HL-60 (cell line): ENCODE measurements at regions not wholly inside any gene's neighbourhood (a gene's known extent, or its start where the extent isn't known, plus 50 kb on each side); places are given as distances from the start of the nearest gene placed in this dataset.

Experiments
- DNase-seq, 2 experiments: peaks; one replicate each; pipeline ENCODE4 v3.0.0-alpha.2; 2010 to 2020; ENCODE audit warnings: low read depth in 1 of 2, low spot score in 1 of 2
- H3K27ac ChIP-seq: fragments of 250-450 bp; sonication (Bioruptor Pico); replicated peaks from 2 replicates; pipeline ENCODE4 v1.5.1; 2020; ENCODE audit warnings: mild to moderate bottlenecking, moderate library complexity
- H3K27me3 ChIP-seq: fragments of 250-450 bp; sonication (Bioruptor Pico); 2 replicates; pipeline ENCODE4 v1.5.1; 2021; ENCODE audit warnings: mild to moderate bottlenecking, moderate library complexity; ENCODE audit not compliant: insufficient read depth, poor library complexity, severe bottlenecking
- H3K4me3 ChIP-seq: replicated peaks from 2 replicates; pipeline ENCODE4 v1.5.1; 2011; ENCODE audit warnings: mild to moderate bottlenecking, control low read depth, low read length; ENCODE audit not compliant: insufficient read depth
- GABPA ChIP-seq: IDR thresholded peaks from 2 replicates; pipeline ENCODE4 v1.6.1; 2012; ENCODE audit warnings: low read depth
- POLR2AphosphoS5 ChIP-seq: IDR thresholded peaks from 2 replicates; pipeline ENCODE4 v1.6.1; 2012; ENCODE audit warnings: low read depth
- REST ChIP-seq: IDR thresholded peaks from 2 replicates; pipeline ENCODE4 v1.6.1; 2012; ENCODE audit warnings: low read depth; ENCODE audit not compliant: insufficient replicate concordance
- SPI1 ChIP-seq: IDR thresholded peaks from 2 replicates; pipeline ENCODE4 v1.6.1; 2012; ENCODE audit warnings: low read depth, mild to moderate bottlenecking, borderline replicate concordance
- TF ChIP-seq, protein P1 (sequence below): IDR thresholded peaks from one replicate; pipeline ENCODE4 v1.5.1; 2011; ENCODE audit warnings: low read length, control low read depth, inconsistent platforms; ENCODE audit not compliant: insufficient read depth

DNA sequence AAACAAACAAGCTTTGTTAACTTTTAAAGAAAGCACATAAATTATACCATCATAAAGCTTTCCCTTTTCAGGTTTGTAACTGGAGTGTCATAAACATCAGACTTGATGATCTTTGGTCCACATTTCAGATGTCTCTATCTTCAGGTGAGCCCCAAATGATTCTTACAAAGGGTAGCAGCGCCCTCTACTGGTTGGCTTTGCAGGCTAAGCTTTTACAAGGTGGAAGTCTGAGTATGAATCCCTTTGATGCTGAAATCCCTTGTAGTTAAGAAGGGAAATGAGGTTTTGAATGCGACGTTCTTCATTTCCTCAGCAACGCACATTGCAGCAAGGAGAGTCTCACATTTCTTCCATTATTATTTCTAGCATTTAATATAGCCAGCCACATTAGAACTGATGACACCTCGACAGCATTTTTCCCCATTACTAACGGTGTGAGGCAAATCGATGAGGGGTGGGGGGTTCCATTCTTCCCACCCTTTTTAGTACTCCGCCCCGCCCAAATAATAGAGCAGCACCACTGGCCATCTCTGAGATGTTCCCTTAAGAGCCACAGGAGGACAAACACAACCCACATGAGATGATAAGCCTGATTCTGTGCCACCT lies 126.3 kb upstream of the NT5E start:
- peak; percentile 24 to 73 for DNase-seq
- no peak; the same call in 1 of the 2 replicates for TF ChIP-seq SPI1
- TF ChIP-seq, protein P1, sequence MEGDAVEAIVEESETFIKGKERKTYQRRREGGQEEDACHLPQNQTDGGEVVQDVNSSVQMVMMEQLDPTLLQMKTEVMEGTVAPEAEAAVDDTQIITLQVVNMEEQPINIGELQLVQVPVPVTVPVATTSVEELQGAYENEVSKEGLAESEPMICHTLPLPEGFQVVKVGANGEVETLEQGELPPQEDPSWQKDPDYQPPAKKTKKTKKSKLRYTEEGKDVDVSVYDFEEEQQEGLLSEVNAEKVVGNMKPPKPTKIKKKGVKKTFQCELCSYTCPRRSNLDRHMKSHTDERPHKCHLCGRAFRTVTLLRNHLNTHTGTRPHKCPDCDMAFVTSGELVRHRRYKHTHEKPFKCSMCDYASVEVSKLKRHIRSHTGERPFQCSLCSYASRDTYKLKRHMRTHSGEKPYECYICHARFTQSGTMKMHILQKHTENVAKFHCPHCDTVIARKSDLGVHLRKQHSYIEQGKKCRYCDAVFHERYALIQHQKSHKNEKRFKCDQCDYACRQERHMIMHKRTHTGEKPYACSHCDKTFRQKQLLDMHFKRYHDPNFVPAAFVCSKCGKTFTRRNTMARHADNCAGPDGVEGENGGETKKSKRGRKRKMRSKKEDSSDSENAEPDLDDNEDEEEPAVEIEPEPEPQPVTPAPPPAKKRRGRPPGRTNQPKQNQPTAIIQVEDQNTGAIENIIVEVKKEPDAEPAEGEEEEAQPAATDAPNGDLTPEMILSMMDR: peak; percentile 77
- no peak overlapping the region for H3K27ac ChIP-seq

GRCh38 chr6:85322446-85323105 lies 127.3 kb upstream of the NT5E start:
- no peak overlapping the region for H3K27ac ChIP-seq
- no peak overlapping the region for H3K4me3 ChIP-seq
- no peaks in the 10 kb centered on the region for H3K27me3 ChIP-seq
- TF ChIP-seq, protein P1: no peak
- TF ChIP-seq POLR2AphosphoS5: no peak
- TF ChIP-seq SPI1: no peak
- TF ChIP-seq GABPA: no peak
- no peak for TF ChIP-seq REST
- no peak for DNase-seq

More for the DNA sequence above, 126.3 kb upstream of the NT5E start:
- no peak overlapping the region for H3K4me3 ChIP-seq
- no peaks in the 10 kb centered on the region for H3K27me3 ChIP-seq

DNA sequence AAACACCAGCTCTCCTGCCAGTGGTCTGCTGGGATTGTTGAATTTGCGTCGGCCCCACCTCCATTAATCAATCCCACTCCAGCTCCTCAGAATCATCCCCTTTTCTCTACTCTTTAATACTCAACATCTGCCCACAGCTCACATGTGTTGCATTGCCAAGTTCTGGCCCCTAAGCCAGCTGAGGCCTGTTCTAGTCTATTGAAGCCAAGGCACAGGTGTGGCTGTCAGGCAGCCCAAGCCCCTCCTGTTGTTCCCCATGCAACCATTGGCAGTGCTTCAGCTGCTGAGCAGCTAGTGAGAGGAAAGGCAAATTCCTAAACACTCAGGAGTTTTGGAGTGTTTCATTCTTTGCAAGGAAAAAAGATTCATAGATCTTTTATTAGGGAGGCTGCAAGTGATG lies 128.0 kb upstream of the NT5E start:
- Histone ChIP-seq H3K4me3 (no peak overlapping the region), H3K27ac (no peak overlapping the region), H3K27me3 (no peaks in the 10 kb centered on the region)
- TF ChIP-seq, protein P1: no peak
- TF ChIP-seq SPI1: no peak
- no peak for TF ChIP-seq REST
- no peak for TF ChIP-seq POLR2AphosphoS5
- no peak for TF ChIP-seq GABPA
- DNase-seq: no peak

GRCh38 chr6:85314586-85314985 lies 135.3 kb upstream of the NT5E start:
- TF ChIP-seq, protein P1: no peak
- no peak for TF ChIP-seq GABPA
- no peak for TF ChIP-seq POLR2AphosphoS5
- TF ChIP-seq REST: no peak
- no peak for TF ChIP-seq SPI1
- DNase-seq: no peak
- Histone ChIP-seq H3K4me3 (no peak overlapping the region), H3K27me3 (no peaks in the 10 kb centered on the region), H3K27ac (no peak overlapping the region)
